ENCODE measurements at regions not wholly inside any gene's neighbourhood (a gene's known extent, or its start where the extent isn't known, plus 50 kb on each side); places are given as distances from the start of the nearest gene placed in this dataset.

- TF ChIP-seq CTCF (IDR thresholded peaks at IDR 0.05; ENCODE audit: low read depth, low read length) (no peak), EZH2phosphoT487 (IDR thresholded peaks at IDR 0.05; ENCODE audit: low read depth) (no peak)
Observed at GRCh38 chr17:14854691-14855090, 410.4 kb downstream of the PMP22 start.
